ENCODE measurements at regions not wholly inside any gene's neighbourhood (a gene's known extent, or its start where the extent isn't known, plus 50 kb on each side); places are given as distances from the start of the nearest gene placed in this dataset.

DNA sequence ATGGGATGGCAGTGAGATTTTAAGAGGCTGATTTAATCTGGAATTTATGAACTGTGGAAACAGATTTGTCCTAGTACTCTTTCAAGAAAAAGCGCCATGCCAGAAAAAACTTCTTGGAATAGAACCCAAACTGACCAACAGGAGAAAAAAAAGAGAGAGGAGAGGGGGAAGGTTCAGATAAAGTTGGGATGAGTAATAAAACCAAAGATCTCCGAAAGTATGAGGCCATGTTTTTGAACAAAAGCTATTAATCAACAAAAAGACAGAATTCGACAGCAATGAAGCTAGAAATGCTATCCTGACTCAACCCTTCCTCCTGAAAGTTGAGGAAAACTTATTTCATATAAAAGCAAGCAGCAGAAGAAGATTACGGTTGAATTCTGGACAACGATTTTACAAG is 135.5 kb downstream of the CEMIP2 start:
- TF ChIP-seq CTCF (IDR thresholded peaks at IDR 0.05 in 4 of 5, conservative IDR thresholded peaks at IDR 0.05 in 1 of 5) (no peak), POLR2A (IDR thresholded peaks at IDR 0.05) (no peak)
